NB4 (cell line): ENCODE measurements at regions not wholly inside any gene's neighbourhood (a gene's known extent, or its start where the extent isn't known, plus 50 kb on each side); places are given as distances from the start of the nearest gene placed in this dataset.

Experiments used
- CTCF ChIP-seq: IDR thresholded peaks from one replicate; pipeline ENCODE4 v1.5.1; 2012; ENCODE audit warnings: low read depth, low read length
- POLR2A ChIP-seq: IDR thresholded peaks from 2 replicates; pipeline ENCODE4 v1.6.1; 2011; ENCODE audit warnings: mild to moderate bottlenecking; ENCODE audit not compliant: insufficient read length; ENCODE audit errors: extremely low read depth

DNA sequence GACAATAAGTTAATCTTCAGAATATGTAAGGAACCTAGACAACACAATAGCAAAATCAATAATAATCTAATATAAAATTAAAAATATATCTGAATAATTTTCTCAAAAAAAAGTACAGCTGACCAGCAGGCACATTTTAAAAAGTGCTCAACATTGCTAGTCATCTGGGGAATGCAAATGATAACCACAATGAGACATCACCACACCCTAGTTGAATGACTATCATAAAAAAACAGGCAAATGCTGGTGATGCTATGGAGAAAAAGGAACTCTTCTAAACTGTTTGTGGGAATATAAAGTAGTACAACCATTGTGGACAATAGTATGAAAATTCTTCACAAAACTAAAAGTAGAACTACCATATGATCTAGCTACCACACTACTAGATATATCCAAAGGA lies 956.9 kb upstream of the NDST4 start:
- TF ChIP-seq CTCF = no peak
- TF ChIP-seq POLR2A = no peak
